Uterus (tissue), 3 donors: ENCODE measurements at regions not wholly inside any gene's neighbourhood (a gene's known extent, or its start where the extent isn't known, plus 50 kb on each side); places are given as distances from the start of the nearest gene placed in this dataset.

ENCODE experiments used
- DNase-seq, 2 donors: peaks; one replicate each; pipeline ENCODE4 v3.0.0-alpha.2; 2019 to 2020
- H3K27ac ChIP-seq, 2 donors: fragments of 200-600 bp; sonication (generic); 1 replicate in 1 of 2; 2 replicates in 1 of 2; pipeline ENCODE4 v1.5.1; 2016 to 2018
- H3K27me3 ChIP-seq, 2 donors: fragments of 200-600 bp; sonication (generic); one replicate each; pipeline ENCODE4 v1.5.1; 2018 to 2019; ENCODE audit warnings: control low read depth in 1 of 2
- H3K36me3 ChIP-seq, 2 donors: fragments of 200-600 bp; sonication (generic); one replicate each; pipeline ENCODE4 v1.5.1; 2019; ENCODE audit warnings: control low read depth in 1 of 2
- H3K4me1 ChIP-seq, 2 donors: fragments of 200-600 bp; sonication (generic); one replicate each; pipeline ENCODE4 v1.5.1; 2018 to 2019; ENCODE audit warnings: control low read depth in 1 of 2
- H3K4me3 ChIP-seq, 2 donors: fragments of 200-600 bp; sonication (generic); 1 replicate in 1 of 2; 2 replicates in 1 of 2; pipeline ENCODE4 v1.5.1; 2018 to 2019; ENCODE audit warnings: mild to moderate bottlenecking in 1 of 2
- H3K9me3 ChIP-seq, 2 donors: fragments of 200-600 bp; sonication (generic); one replicate each; pipeline ENCODE4 v1.5.1; 2019; ENCODE audit warnings: control low read depth in 1 of 2
- CTCF ChIP-seq, 4 experiments: fragments of 200-600 bp in 2 of 4; fragments of 450-650 bp in 2 of 4; sonication (generic) in 2 of 4; IDR thresholded peaks; one replicate each; pipeline ENCODE4 v1.5.1; 2016 to 2019; ENCODE audit warnings: antibody characterized with exemption in 4 of 4, mild to moderate bottlenecking in 2 of 4, moderate library complexity in 1 of 4
- POLR2A ChIP-seq, 2 donors: fragments of 450-650 bp; IDR thresholded peaks; one replicate each; pipeline ENCODE4 v1.6.1; 2016; ENCODE audit warnings: antibody characterized with exemption in 2 of 2, mild to moderate bottlenecking in 1 of 2, moderate library complexity in 1 of 2
- intact Hi-C: fragments of 100-400 bp; cut with DNase I; formaldehyde crosslinking; loops from one replicate; pipeline ENCODE4 v1.15.1; 2023; ENCODE audit warnings: low total_unique reads
- donor health status: DM: yes; HTN: yes; CAD: no.

- intact Hi-C loops = no loop called here
- no peaks in the 10 kb centered on the region for H3K4me1 ChIP-seq
- H3K4me3 ChIP-seq = no peak overlapping the region
- TF ChIP-seq CTCF (IDR thresholded peaks at IDR 0.05) (no peak), POLR2A (IDR thresholded peaks at IDR 0.05) (no peak)
- no peaks in the 10 kb centered on the region for H3K9me3 ChIP-seq
- DNase-seq = no peak
- no peaks in the 10 kb centered on the region for H3K27me3 ChIP-seq
- no peak overlapping the region for H3K27ac ChIP-seq
- H3K36me3 ChIP-seq = no peaks in the 10 kb centered on the region
These were observed 419.6 kb upstream of the TGFBR2 start for GRCh38 chr3:30186741-30187219.

GRCh38 chr3:30187366-30187765 is 419.0 kb upstream of the TGFBR2 start:
- no peaks in the 10 kb centered on the region for H3K27me3 ChIP-seq
- H3K36me3 ChIP-seq = no peaks in the 10 kb centered on the region
- H3K27ac ChIP-seq = no peak overlapping the region
- no peaks in the 10 kb centered on the region for H3K9me3 ChIP-seq
- DNase-seq = no peak
- H3K4me3 ChIP-seq = no peak overlapping the region
- no peak for TF ChIP-seq POLR2A (IDR thresholded peaks at IDR 0.05)
- H3K4me1 ChIP-seq = no peaks in the 10 kb centered on the region
- intact Hi-C loops = no loop called here

GRCh38 chr3:30188713-30189112 is 417.7 kb upstream of the TGFBR2 start:
- no peak for DNase-seq
- Histone ChIP-seq H3K27me3 (no peaks in the 10 kb centered on the region), H3K27ac (no peak overlapping the region), H3K4me3 (no peak overlapping the region), H3K4me1 (no peaks in the 10 kb centered on the region), H3K9me3 (no peaks in the 10 kb centered on the region), H3K36me3 (no peaks in the 10 kb centered on the region)
- intact Hi-C loops = no loop called here
- TF ChIP-seq POLR2A (IDR thresholded peaks at IDR 0.05) = no peak
- no peak for TF ChIP-seq CTCF (IDR thresholded peaks at IDR 0.05)

GRCh38 chr3:30189900-30190299 is 416.5 kb upstream of the TGFBR2 start:
- H3K4me1 ChIP-seq = no peaks in the 10 kb centered on the region
- H3K27ac ChIP-seq = no peak overlapping the region
- TF ChIP-seq POLR2A (IDR thresholded peaks at IDR 0.05) (no peak), CTCF (IDR thresholded peaks at IDR 0.05) (no peak)
- no peak overlapping the region for H3K4me3 ChIP-seq
- no peaks in the 10 kb centered on the region for H3K9me3 ChIP-seq
- intact Hi-C loops = no loop called here
- H3K27me3 ChIP-seq = no peaks in the 10 kb centered on the region
- no peaks in the 10 kb centered on the region for H3K36me3 ChIP-seq
- DNase-seq = no peak

GRCh38 chr3:30193625-30194044 is 412.8 kb upstream of the TGFBR2 start:
- intact Hi-C loops = no loop called here
- TF ChIP-seq POLR2A (IDR thresholded peaks at IDR 0.05) = no peak
- TF ChIP-seq CTCF (IDR thresholded peaks at IDR 0.05) = no peak
- Histone ChIP-seq H3K9me3 (no peaks in the 10 kb centered on the region), H3K27ac (no peak overlapping the region), H3K36me3 (no peaks in the 10 kb centered on the region), H3K4me3 (no peak overlapping the region), H3K4me1 (no peaks in the 10 kb centered on the region), H3K27me3 (no peaks in the 10 kb centered on the region)
- DNase-seq = no peak

GRCh38 chr3:30195352-30195751 is 411.0 kb upstream of the TGFBR2 start:
- H3K9me3 ChIP-seq = no peaks in the 10 kb centered on the region
- DNase-seq = no peak
- TF ChIP-seq POLR2A (IDR thresholded peaks at IDR 0.05) (no peak), CTCF (IDR thresholded peaks at IDR 0.05) (no peak)
- H3K36me3 ChIP-seq = no peaks in the 10 kb centered on the region
- H3K4me1 ChIP-seq = no peaks in the 10 kb centered on the region
- no peaks in the 10 kb centered on the region for H3K27me3 ChIP-seq
- no peak overlapping the region for H3K4me3 ChIP-seq
- intact Hi-C loops = no loop called here
- H3K27ac ChIP-seq = no peak overlapping the region
